ENCODE measurements at regions not wholly inside any gene's neighbourhood (a gene's known extent, or its start where the extent isn't known, plus 50 kb on each side); places are given as distances from the start of the nearest gene placed in this dataset.
"Not testable (repeated sequence)": the region's sequence is repeated elsewhere in the genome, so short reads cannot be mapped to it uniquely, and the experiment has no call there.

GRCh38 chr16:29300541-29301535 lies 105.7 kb downstream of the NPIPB11 start:
- H4K20me1 ChIP-seq (ENCODE audit: insufficient read depth, low read length); H3K27me3 ChIP-seq (ENCODE audit: control insufficient read depth in 1 of 2, insufficient read depth in 2 of 2, low read length in 2 of 2); ATAC-seq; POLR2A ChIA-PET; CTCF ChIA-PET (ENCODE audit: low intra/inter-chr PET ratio, low total read pairs); H3K79me2 ChIP-seq (ENCODE audit: insufficient read depth, low read length); FAIRE-seq; H3K9me3 ChIP-seq (ENCODE audit: low read length); H3K36me3 ChIP-seq (replicated peaks in 1 of 2; ENCODE audit: control insufficient read depth in 1 of 2, insufficient read depth in 2 of 2, low read length in 2 of 2); in situ Hi-C loops (cut with HindIII; ENCODE audit: extremely low pct_ligation_motif_present, low pct_unique_long_range_greater_than_20kb); H3K9ac ChIP-seq (ENCODE audit: insufficient read depth, low read depth, low read length); H3K4me3 ChIP-seq (replicated peaks in 1 of 3; ENCODE audit: insufficient read depth in 1 of 3, low read depth in 2 of 3, low read length in 3 of 3); BruUV-seq (replicated peaks); DNase-seq (ENCODE audit: low spot score); H3K27ac ChIP-seq (ENCODE audit: extremely low read length, insufficient read depth, low read length); H2AFZ ChIP-seq (ENCODE audit: low read length); intact Hi-C loops (cut with micrococcal nuclease; ENCODE audit: unreplicated experiment): not testable (repeated sequence)
- Histone ChIP-seq H3K4me2 (ENCODE audit: low read depth, low read length) (peak overlapping the region; percentile 36; the same call in 1 of the 2 replicates), H3K4me1 (ENCODE audit: insufficient read depth, low read length) (peaks cover 56% of the 10 kb centered on the region)
- TF ChIP-seq ZNF687 (CRISPR knock-in tag; IDR thresholded peaks at IDR 0.05) (peak; percentile 5), HOXA9 (CRISPR knock-in tag; IDR thresholded peaks at IDR 0.05; ENCODE audit: borderline replicate concordance) (0 out of 2 replicates have a peak, but pooled peaks have one; percentile 6), MIER3 (CRISPR knock-in tag; IDR thresholded peaks at IDR 0.05; ENCODE audit: borderline replicate concordance) (peak; percentile 5; the same call in 1 of the 2 replicates), ZBTB33 (CRISPR knock-in tag; IDR thresholded peaks at IDR 0.05) (0 out of 2 replicates have a peak, but pooled peaks have one; percentile 21)
- WGBS (ENCODE audit: low lambda C conversion rate): 92% methylated on average over 25 of the region's 29 CpGs

Measured in HepG2 (cell line).